HEK293 (cell line): ENCODE measurements at regions not wholly inside any gene's neighbourhood (a gene's known extent, or its start where the extent isn't known, plus 50 kb on each side); places are given as distances from the start of the nearest gene placed in this dataset.

ENCODE experiments used
- CTCF ChIA-PET: fragments of 350-600 bp; formaldehyde crosslinking; extraction: SDS; loops from one replicate; lab custom pipeline; 2021; ENCODE audit warnings: antibody characterized with exemption; lab: Yijun Ruan, JAX
- POLR2A ChIA-PET: fragments of 300-600 bp; formaldehyde crosslinking; extraction: SDS; loops from one replicate; lab custom pipeline; 2020; ENCODE audit warnings: antibody characterized with exemption, inconsistent platforms; lab: Yijun Ruan, JAX
- H3K27ac ChIP-seq: fragments of 200-500 bp; sonication (Bioruptor generic); 2 replicates; pipeline ENCODE4 v1.5.1; 2014; ENCODE audit warnings: low read depth, low read length, control low read depth, inconsistent platforms; ENCODE audit errors: extremely low read depth
- H3K36me3 ChIP-seq, 2 experiments: fragments of 200-500 bp in 1 of 2; sonication (Bioruptor generic) in 1 of 2; 1 replicate in 1 of 2; 2 replicates in 1 of 2; pipeline ENCODE4 v1.5.1; 2014 to 2017; ENCODE audit warnings: inconsistent platforms in 2 of 2, low read length in 2 of 2; ENCODE audit not compliant: control insufficient read depth in 2 of 2, insufficient read depth in 1 of 2
- H3K4me1 ChIP-seq: fragments of 200-500 bp; sonication (Bioruptor generic); 2 replicates; pipeline ENCODE4 v1.5.1; 2014; ENCODE audit warnings: mild to moderate bottlenecking, low read length, inconsistent platforms; ENCODE audit not compliant: control insufficient read depth, insufficient read depth
- H3K4me3 ChIP-seq: 2 replicates; pipeline ENCODE4 v1.5.1; 2011; ENCODE audit warnings: low read depth, mild to moderate bottlenecking, control low read depth, low read length, moderate library complexity
- H3K9me3 ChIP-seq: fragments of 200-500 bp; sonication (Bioruptor generic); 2 replicates; pipeline ENCODE4 v1.5.1; 2014; ENCODE audit warnings: low read depth, low read length, inconsistent platforms; ENCODE audit not compliant: control insufficient read depth, insufficient read depth
- REPIN1 ChIP-seq: fragments of 450-650 bp; formaldehyde crosslinking; IDR thresholded peaks from 2 replicates; pipeline ENCODE4 v1.5.1; 2017; ENCODE audit warnings: missing biosample characterization, missing genetic modification characterization, low read depth
- ZBTB8A ChIP-seq: fragments of 450-650 bp; formaldehyde crosslinking; IDR thresholded peaks from 2 replicates; pipeline ENCODE4 v1.5.1; 2016; ENCODE audit warnings: missing biosample characterization, missing genetic modification characterization
- ZFP69B ChIP-seq: fragments of 450-650 bp; formaldehyde crosslinking; IDR thresholded peaks from 2 replicates; pipeline ENCODE4 v1.5.1; 2016; ENCODE audit warnings: missing biosample characterization, missing genetic modification characterization
- ZNF138 ChIP-seq: fragments of 450-650 bp; formaldehyde crosslinking; IDR thresholded peaks from 2 replicates; pipeline ENCODE4 v1.5.1; 2016; ENCODE audit warnings: missing biosample characterization, missing genetic modification characterization, borderline replicate concordance
- ZNF175 ChIP-seq: fragments of 450-650 bp; formaldehyde crosslinking; IDR thresholded peaks from 2 replicates; pipeline ENCODE4 v1.5.1; 2016; ENCODE audit warnings: missing biosample characterization, missing genetic modification characterization
- ZNF2 ChIP-seq: fragments of 450-650 bp; formaldehyde crosslinking; IDR thresholded peaks from 2 replicates; pipeline ENCODE4 v1.5.1; 2016; ENCODE audit warnings: missing biosample characterization, missing genetic modification characterization
- ZNF214 ChIP-seq: fragments of 450-650 bp; formaldehyde crosslinking; IDR thresholded peaks from 2 replicates; pipeline ENCODE4 v1.5.1; 2017; ENCODE audit warnings: missing biosample characterization, mild to moderate bottlenecking, missing genetic modification characterization, borderline replicate concordance
- ZNF324 ChIP-seq: fragments of 450-650 bp; formaldehyde crosslinking; IDR thresholded peaks from 2 replicates; pipeline ENCODE4 v1.5.1; 2016; ENCODE audit warnings: missing biosample characterization, missing genetic modification characterization
- ZNF391 ChIP-seq: fragments of 450-650 bp; formaldehyde crosslinking; IDR thresholded peaks from 2 replicates; pipeline ENCODE4 v1.5.1; 2016; ENCODE audit warnings: low read depth, missing biosample characterization, missing genetic modification characterization, borderline replicate concordance
- ZNF416 ChIP-seq: fragments of 450-650 bp; formaldehyde crosslinking; IDR thresholded peaks from 2 replicates; pipeline ENCODE4 v1.5.1; 2016; ENCODE audit warnings: missing biosample characterization, missing genetic modification characterization
- ZNF514 ChIP-seq: fragments of 450-650 bp; formaldehyde crosslinking; IDR thresholded peaks from 2 replicates; pipeline ENCODE4 v1.5.1; 2016; ENCODE audit warnings: missing biosample characterization, missing genetic modification characterization
- ZNF571 ChIP-seq: fragments of 450-650 bp; formaldehyde crosslinking; IDR thresholded peaks from 2 replicates; pipeline ENCODE4 v1.5.0; 2017; ENCODE audit warnings: missing biosample characterization, missing genetic modification characterization
- ZNF610 ChIP-seq: fragments of 450-650 bp; formaldehyde crosslinking; IDR thresholded peaks from 2 replicates; pipeline ENCODE4 v1.5.1; 2016; ENCODE audit warnings: missing biosample characterization, missing genetic modification characterization, borderline replicate concordance
- ZNF660 ChIP-seq: fragments of 450-650 bp; IDR thresholded peaks from 2 replicates; pipeline ENCODE4 v1.5.1; 2018; ENCODE audit warnings: missing biosample characterization, mild to moderate bottlenecking, missing genetic modification characterization
- TF ChIP-seq, protein P1 (sequence below): fragments of 450-650 bp; IDR thresholded peaks from 2 replicates; pipeline ENCODE4 v1.5.1; 2018; ENCODE audit warnings: missing biosample characterization, missing genetic modification characterization
- TF ChIP-seq, protein P2 (sequence below): fragments of 450-650 bp; formaldehyde crosslinking; IDR thresholded peaks from 2 replicates; pipeline ENCODE4 v1.5.1; 2016; ENCODE audit warnings: missing biosample characterization, missing genetic modification characterization
- TF ChIP-seq, protein P3 (sequence below): fragments of 450-650 bp; formaldehyde crosslinking; IDR thresholded peaks from 2 replicates; pipeline ENCODE4 v1.5.1; 2016; ENCODE audit warnings: missing biosample characterization, missing genetic modification characterization
- TF ChIP-seq, protein P4 (sequence below): fragments of 450-650 bp; IDR thresholded peaks from 2 replicates; pipeline ENCODE4 v1.5.1; 2018; ENCODE audit warnings: missing biosample characterization, mild to moderate bottlenecking, missing genetic modification characterization
- TF ChIP-seq, protein P5 (sequence below): fragments of 450-650 bp; formaldehyde crosslinking; IDR thresholded peaks from 2 replicates; pipeline ENCODE4 v1.5.1; 2016; ENCODE audit warnings: missing biosample characterization, missing genetic modification characterization, low read depth

DNA sequence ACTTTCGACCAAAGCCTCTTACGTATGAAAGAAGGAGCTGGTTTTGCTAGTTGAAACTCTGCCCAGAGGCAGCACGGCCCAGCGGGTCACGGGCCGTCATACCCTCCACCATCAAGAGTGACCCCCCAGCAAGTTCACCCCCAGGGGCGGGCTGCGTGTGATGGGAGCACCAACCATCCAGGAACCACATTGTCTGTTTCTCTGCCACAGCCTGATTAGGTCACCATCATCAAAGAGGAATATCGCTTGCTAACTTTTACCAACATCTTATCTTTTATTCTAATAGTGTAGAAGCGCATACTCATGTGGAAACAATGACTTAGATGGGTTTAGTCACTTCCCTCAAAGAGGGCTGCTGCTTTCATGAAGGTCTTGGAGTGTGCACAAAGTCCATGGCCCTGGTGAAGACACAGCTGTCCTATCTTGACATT lies 116.6 kb upstream of the SMIM21 start:
- TF ChIP-seq ZNF571 (tag by site-specific recombination) = no peak
- POLR2A ChIA-PET = no interaction called here
- Histone ChIP-seq H3K4me1 (no peaks in the 10 kb centered on the region), H3K27ac (no peak overlapping the region), H3K9me3 (no peaks in the 10 kb centered on the region), H3K4me3 (no peak overlapping the region), H3K36me3 (no peaks in the 10 kb centered on the region)
- CTCF ChIA-PET = interaction anchor here (0.5 kb wide), 1 partner anchor 818 kb away, joined by 3 read pairs; no protein-coding TSS in a partner anchor

DNA sequence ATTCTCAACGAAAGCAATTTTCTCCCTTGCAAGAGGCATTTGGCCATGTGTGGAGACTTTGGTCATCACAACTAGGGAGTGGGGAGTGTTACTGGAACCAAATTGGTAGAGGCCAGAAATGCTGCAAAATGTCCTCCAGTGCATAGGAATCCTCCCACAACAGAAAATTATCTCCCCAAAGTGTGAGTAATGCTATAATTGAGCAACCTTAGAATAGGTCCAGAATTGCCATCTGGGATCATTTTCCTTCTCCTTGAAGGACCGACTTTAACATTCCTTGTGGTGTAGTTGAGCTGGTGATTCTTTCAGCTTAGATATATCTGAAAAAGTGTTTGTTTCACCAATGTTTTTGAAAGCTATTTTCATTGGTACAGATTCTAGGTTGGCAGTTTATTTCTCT lies 111.2 kb upstream of the SMIM21 start:
- Histone ChIP-seq H3K27ac (no peak overlapping the region), H3K36me3 (no peaks in the 10 kb centered on the region), H3K4me3 (no peak overlapping the region), H3K4me1 (no peaks in the 10 kb centered on the region), H3K9me3 (no peaks in the 10 kb centered on the region)
- no peak for TF ChIP-seq ZNF175 (tag by site-specific recombination)
- TF ChIP-seq, protein P1, sequence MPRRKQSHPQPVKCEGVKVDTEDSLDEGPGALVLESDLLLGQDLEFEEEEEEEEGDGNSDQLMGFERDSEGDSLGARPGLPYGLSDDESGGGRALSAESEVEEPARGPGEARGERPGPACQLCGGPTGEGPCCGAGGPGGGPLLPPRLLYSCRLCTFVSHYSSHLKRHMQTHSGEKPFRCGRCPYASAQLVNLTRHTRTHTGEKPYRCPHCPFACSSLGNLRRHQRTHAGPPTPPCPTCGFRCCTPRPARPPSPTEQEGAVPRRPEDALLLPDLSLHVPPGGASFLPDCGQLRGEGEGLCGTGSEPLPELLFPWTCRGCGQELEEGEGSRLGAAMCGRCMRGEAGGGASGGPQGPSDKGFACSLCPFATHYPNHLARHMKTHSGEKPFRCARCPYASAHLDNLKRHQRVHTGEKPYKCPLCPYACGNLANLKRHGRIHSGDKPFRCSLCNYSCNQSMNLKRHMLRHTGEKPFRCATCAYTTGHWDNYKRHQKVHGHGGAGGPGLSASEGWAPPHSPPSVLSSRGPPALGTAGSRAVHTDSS (tag by site-specific recombination) = no peak
- TF ChIP-seq ZNF2 (tag by site-specific recombination) = no peak
- TF ChIP-seq, protein P2, sequence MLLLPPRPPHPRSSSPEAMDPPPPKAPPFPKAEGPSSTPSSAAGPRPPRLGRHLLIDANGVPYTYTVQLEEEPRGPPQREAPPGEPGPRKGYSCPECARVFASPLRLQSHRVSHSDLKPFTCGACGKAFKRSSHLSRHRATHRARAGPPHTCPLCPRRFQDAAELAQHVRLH (tag by site-specific recombination) = no peak
- no peak for TF ChIP-seq ZNF416 (tag by site-specific recombination)
- TF ChIP-seq ZNF391 = no peak
- no peak for TF ChIP-seq ZFP69B (tag by site-specific recombination)
- ChIA-PET POLR2A (no interaction called here), CTCF (no interaction called here)

DNA sequence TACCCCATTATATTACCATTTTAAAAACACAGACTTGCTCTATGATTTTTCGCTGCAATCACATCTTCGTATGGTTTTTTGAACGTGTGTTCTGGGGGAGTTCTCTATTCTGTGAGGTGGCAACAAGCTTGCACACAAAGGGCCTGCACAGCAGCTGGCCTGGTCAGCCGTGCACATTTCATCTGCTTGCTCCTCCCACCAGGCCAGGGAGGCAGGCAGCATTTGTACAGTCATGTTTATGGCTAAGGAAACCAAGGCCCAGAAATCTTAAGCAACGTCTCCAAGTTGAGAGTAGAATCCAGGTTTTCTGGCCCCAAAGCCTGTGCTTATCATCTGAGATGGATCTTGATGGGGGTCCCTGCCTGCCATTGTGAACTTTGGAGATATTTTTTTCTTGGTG lies 106.4 kb upstream of the SMIM21 start:
- ChIA-PET POLR2A (no interaction called here), CTCF (no interaction called here)
- TF ChIP-seq ZNF324 (tag by site-specific recombination) = no peak
- no peak for TF ChIP-seq ZNF660 (tag by site-specific recombination)

DNA sequence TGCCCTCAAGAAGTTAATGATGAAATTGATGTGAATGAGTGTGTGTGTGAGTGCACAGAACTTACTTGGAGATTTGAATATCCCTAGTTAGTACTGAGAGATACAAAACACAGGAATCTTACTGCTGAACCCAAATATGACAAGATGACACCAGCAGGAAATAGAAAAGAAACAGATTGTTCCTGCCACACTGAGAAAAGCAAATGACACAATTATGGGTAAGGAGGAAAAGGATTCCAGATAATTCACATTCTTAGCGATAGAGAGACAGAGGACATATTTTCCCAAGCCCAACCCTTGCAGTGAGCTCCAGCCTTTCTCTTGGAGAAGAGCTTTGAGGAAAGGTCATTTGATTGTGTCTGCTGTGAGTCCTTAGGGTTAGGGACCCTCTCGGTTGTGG lies 105.7 kb upstream of the SMIM21 start:
- POLR2A ChIA-PET = no interaction called here
- CTCF ChIA-PET = no interaction called here
- no peaks in the 10 kb centered on the region for H3K9me3 ChIP-seq

More for the DNA sequence above, 106.4 kb upstream of the SMIM21 start:
- Histone ChIP-seq H3K4me1 (no peaks in the 10 kb centered on the region), H3K4me3 (no peak overlapping the region), H3K9me3 (no peaks in the 10 kb centered on the region), H3K36me3 (no peaks in the 10 kb centered on the region), H3K27ac (no peak overlapping the region)

DNA sequence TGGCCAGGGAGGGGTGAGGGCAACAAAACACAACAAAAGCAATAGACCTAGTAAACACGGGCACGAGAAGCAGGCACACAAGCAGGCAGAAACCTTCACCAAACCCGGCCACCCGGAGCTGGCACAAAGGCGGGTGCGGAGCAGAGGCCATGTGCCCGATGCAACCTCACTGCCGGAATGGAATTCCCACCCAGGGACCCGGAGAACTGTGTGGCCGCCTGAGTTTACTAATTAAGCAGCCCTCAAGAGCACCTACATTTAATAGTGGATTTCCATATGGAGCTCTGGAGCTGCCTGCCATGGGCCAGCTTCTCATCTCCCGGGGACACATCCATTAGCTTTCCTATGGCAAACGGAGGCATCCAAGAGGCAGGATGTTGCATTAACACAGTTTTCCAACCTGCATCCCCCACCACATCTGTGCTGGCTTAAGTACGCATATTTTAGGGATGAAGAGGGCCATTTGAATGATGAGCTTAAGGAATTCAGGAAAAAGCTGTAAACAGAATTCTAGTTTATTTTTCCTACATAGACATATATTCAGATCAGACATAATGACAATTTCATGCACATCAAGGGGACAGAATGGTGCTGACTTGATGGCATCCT lies 104.5 kb upstream of the SMIM21 start:
- POLR2A ChIA-PET = no interaction called here
- TF ChIP-seq, protein P3, sequence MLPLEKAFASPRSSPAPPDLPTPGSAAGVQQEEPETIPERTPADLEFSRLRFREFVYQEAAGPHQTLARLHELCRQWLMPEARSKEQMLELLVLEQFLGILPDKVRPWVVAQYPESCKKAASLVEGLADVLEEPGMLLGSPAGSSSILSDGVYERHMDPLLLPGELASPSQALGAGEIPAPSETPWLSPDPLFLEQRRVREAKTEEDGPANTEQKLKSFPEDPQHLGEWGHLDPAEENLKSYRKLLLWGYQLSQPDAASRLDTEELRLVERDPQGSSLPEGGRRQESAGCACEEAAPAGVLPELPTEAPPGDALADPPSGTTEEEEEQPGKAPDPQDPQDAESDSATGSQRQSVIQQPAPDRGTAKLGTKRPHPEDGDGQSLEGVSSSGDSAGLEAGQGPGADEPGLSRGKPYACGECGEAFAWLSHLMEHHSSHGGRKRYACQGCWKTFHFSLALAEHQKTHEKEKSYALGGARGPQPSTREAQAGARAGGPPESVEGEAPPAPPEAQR (tag by site-specific recombination) = no peak
- TF ChIP-seq, protein P4, sequence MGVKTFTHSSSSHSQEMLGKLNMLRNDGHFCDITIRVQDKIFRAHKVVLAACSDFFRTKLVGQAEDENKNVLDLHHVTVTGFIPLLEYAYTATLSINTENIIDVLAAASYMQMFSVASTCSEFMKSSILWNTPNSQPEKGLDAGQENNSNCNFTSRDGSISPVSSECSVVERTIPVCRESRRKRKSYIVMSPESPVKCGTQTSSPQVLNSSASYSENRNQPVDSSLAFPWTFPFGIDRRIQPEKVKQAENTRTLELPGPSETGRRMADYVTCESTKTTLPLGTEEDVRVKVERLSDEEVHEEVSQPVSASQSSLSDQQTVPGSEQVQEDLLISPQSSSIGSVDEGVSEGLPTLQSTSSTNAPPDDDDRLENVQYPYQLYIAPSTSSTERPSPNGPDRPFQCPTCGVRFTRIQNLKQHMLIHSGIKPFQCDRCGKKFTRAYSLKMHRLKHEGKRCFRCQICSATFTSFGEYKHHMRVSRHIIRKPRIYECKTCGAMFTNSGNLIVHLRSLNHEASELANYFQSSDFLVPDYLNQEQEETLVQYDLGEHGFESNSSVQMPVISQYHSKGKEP = no peak
- TF ChIP-seq REPIN1 (tag by site-specific recombination) = no peak
- TF ChIP-seq ZNF610 (tag by site-specific recombination) = no peak
- no peak for TF ChIP-seq ZBTB8A
- TF ChIP-seq, protein P5, sequence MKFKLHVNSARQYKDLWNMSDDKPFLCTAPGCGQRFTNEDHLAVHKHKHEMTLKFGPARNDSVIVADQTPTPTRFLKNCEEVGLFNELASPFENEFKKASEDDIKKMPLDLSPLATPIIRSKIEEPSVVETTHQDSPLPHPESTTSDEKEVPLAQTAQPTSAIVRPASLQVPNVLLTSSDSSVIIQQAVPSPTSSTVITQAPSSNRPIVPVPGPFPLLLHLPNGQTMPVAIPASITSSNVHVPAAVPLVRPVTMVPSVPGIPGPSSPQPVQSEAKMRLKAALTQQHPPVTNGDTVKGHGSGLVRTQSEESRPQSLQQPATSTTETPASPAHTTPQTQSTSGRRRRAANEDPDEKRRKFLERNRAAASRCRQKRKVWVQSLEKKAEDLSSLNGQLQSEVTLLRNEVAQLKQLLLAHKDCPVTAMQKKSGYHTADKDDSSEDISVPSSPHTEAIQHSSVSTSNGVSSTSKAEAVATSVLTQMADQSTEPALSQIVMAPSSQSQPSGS (tag by site-specific recombination) = no peak
- no peak for TF ChIP-seq ZNF214 (tag by site-specific recombination)
- no peak for TF ChIP-seq ZNF138 (tag by site-specific recombination)

More for the DNA sequence above, 105.7 kb upstream of the SMIM21 start:
- Histone ChIP-seq H3K27ac (no peak overlapping the region), H3K4me1 (no peaks in the 10 kb centered on the region), H3K4me3 (no peak overlapping the region), H3K36me3 (no peaks in the 10 kb centered on the region)
- no peak for TF ChIP-seq ZNF514 (tag by site-specific recombination)

More for the DNA sequence above, 104.5 kb upstream of the SMIM21 start:
- no peak overlapping the region for H3K4me3 ChIP-seq
- no peaks in the 10 kb centered on the region for H3K36me3 ChIP-seq
- no peaks in the 10 kb centered on the region for H3K9me3 ChIP-seq
- CTCF ChIA-PET = no interaction called here
- no peak overlapping the region for H3K27ac ChIP-seq
- H3K4me1 ChIP-seq = no peaks in the 10 kb centered on the region
